Panc1 (cell line): ENCODE measurements at regions not wholly inside any gene's neighbourhood (a gene's known extent, or its start where the extent isn't known, plus 50 kb on each side); places are given as distances from the start of the nearest gene placed in this dataset.

Source experiments
- POLR2AphosphoS5 ChIP-seq: IDR thresholded peaks from 2 replicates; pipeline ENCODE4 v1.6.1; 2012; ENCODE audit warnings: mild to moderate bottlenecking, low read depth, low read length, moderate library complexity
- TF ChIP-seq, protein P1 (sequence below): fragments of 450-650 bp; IDR thresholded peaks from 2 replicates; pipeline ENCODE4 v1.5.1; 2017; ENCODE audit warnings: mild to moderate bottlenecking
- TF ChIP-seq, protein P2 (sequence below), 2 experiments: IDR thresholded peaks; 2 replicates each; pipeline ENCODE4 v1.6.1; 2011 to 2012; ENCODE audit warnings: low read depth in 2 of 2, control low read depth in 1 of 2, low read length in 1 of 2, mild to moderate bottlenecking in 1 of 2, moderate library complexity in 1 of 2; ENCODE audit not compliant: insufficient read depth in 1 of 2

DNA sequence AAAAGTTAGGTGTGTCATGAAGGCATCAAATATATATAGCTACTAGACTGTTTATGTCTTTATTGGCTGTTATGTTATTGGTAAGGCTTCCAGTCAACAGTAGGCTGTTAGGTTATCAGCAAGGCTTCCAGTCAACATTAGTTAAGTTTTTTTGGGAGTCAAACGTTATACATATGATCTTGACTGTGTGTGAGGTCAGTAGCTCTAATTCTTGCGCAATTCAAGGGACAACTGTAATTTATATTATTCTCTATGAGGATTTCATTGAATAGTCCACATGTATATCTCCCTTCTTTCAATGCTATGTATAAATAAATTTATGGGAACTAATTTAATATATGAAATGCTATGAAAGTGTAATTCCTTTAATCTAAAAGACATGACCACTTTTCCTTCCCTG is 757.5 kb upstream of the TMEFF2 start:
- TF ChIP-seq, protein P1, sequence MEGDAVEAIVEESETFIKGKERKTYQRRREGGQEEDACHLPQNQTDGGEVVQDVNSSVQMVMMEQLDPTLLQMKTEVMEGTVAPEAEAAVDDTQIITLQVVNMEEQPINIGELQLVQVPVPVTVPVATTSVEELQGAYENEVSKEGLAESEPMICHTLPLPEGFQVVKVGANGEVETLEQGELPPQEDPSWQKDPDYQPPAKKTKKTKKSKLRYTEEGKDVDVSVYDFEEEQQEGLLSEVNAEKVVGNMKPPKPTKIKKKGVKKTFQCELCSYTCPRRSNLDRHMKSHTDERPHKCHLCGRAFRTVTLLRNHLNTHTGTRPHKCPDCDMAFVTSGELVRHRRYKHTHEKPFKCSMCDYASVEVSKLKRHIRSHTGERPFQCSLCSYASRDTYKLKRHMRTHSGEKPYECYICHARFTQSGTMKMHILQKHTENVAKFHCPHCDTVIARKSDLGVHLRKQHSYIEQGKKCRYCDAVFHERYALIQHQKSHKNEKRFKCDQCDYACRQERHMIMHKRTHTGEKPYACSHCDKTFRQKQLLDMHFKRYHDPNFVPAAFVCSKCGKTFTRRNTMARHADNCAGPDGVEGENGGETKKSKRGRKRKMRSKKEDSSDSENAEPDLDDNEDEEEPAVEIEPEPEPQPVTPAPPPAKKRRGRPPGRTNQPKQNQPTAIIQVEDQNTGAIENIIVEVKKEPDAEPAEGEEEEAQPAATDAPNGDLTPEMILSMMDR, result no peak
- no peak for TF ChIP-seq POLR2AphosphoS5
- TF ChIP-seq, protein P2, sequence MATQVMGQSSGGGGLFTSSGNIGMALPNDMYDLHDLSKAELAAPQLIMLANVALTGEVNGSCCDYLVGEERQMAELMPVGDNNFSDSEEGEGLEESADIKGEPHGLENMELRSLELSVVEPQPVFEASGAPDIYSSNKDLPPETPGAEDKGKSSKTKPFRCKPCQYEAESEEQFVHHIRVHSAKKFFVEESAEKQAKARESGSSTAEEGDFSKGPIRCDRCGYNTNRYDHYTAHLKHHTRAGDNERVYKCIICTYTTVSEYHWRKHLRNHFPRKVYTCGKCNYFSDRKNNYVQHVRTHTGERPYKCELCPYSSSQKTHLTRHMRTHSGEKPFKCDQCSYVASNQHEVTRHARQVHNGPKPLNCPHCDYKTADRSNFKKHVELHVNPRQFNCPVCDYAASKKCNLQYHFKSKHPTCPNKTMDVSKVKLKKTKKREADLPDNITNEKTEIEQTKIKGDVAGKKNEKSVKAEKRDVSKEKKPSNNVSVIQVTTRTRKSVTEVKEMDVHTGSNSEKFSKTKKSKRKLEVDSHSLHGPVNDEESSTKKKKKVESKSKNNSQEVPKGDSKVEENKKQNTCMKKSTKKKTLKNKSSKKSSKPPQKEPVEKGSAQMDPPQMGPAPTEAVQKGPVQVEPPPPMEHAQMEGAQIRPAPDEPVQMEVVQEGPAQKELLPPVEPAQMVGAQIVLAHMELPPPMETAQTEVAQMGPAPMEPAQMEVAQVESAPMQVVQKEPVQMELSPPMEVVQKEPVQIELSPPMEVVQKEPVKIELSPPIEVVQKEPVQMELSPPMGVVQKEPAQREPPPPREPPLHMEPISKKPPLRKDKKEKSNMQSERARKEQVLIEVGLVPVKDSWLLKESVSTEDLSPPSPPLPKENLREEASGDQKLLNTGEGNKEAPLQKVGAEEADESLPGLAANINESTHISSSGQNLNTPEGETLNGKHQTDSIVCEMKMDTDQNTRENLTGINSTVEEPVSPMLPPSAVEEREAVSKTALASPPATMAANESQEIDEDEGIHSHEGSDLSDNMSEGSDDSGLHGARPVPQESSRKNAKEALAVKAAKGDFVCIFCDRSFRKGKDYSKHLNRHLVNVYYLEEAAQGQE (IDR thresholded peaks at IDR 0.05; ENCODE audit: insufficient read depth in 1 of 2, low read depth in 2 of 2, low read length in 1 of 2), result no peak
